ENCODE measurements at regions not wholly inside any gene's neighbourhood (a gene's known extent, or its start where the extent isn't known, plus 50 kb on each side); places are given as distances from the start of the nearest gene placed in this dataset.

DNA sequence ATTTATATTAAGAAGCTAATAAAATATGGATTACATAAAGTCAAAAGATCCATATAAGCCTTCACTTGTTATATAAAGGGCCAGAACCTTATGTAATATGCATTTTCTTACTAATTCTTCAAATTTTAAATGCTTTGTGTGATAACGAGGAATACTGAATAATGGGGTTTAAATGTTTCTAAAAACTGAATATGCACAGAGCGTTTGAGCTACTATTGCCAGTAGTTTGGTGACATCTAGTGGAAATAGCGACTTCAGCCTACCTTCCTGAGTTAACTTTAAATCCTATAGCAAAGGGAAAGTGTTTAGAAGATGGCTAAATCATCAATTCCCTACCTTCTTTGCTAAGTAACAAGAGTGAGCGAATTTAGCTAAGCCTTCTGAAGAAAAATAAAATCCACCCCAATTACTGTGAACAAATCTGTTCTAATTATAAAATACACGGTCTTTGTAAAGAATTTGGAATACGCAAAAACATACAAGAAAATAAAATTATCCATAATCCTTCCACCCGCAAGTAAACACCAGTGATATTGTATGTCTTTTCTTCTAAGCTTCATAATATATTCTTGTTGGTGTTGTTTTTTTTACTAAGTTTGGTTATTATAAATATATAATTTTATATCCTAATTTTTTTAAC, 115.5 kb upstream of the G2E3 start:
- Histone ChIP-seq H3K79me2 (ENCODE audit: control insufficient read depth, insufficient read depth, low read length) (no peaks in the 10 kb centered on the region), H3K36me3 (ENCODE audit: control insufficient read depth in 2 of 2, insufficient read depth in 2 of 2, low read length in 1 of 2) (no peaks in the 10 kb centered on the region), H2AFZ (ENCODE audit: control insufficient read depth, low read depth, low read length) (no peak overlapping the region), H3K27ac (ENCODE audit: control insufficient read depth, insufficient read depth) (no peak overlapping the region), H3K4me2 (ENCODE audit: control insufficient read depth, insufficient read depth) (no peak overlapping the region), H3K27me3 (replicated peaks in 1 of 2; ENCODE audit: control insufficient read depth in 2 of 2, insufficient read depth in 2 of 2, low read length in 1 of 2) (no peaks in the 10 kb centered on the region), H3K4me1 (ENCODE audit: control insufficient read depth, insufficient read depth, low read length) (no peaks in the 10 kb centered on the region), H3K9ac (ENCODE audit: control insufficient read depth, insufficient read depth, low read length) (no peak overlapping the region), H3K9me3 (replicated peaks; ENCODE audit: control insufficient read depth, insufficient read depth, low read length) (no peaks in the 10 kb centered on the region), H4K20me1 (ENCODE audit: control insufficient read depth, insufficient read depth) (no peaks in the 10 kb centered on the region), H3K4me3 (no peak overlapping the region)
- SMC1A ChIA-PET (ENCODE audit: uncharacterized antibody, unreplicated experiment) = interaction anchor here (0.6 to 2.0 kb wide), 19 partner anchors 8 to 1690 kb away, joined by 3 to 27 read pairs (median 3); no protein-coding TSS in a partner anchor
- intact Hi-C loops (cut with micrococcal nuclease; ENCODE audit: unreplicated experiment) (loop anchor here (1.0 to 10.0 kb wide), 5 partner anchors 69 to 1689 kb away; no protein-coding TSS in a partner anchor), in situ Hi-C loops (cut with MboI) (loop anchor here (10.0 to 25.0 kb wide), 2 partner anchors 889 to 1681 kb away; partner anchors contain the start of gene FOXG1)
- FAIRE-seq = peak; percentile 82
- peak; percentile 52; the same call in 1 of the 2 replicates for TF ChIP-seq SMC3 (IDR thresholded peaks at IDR 0.05; ENCODE audit: borderline replicate concordance, low read length)
- peak; percentile 80 for TF ChIP-seq RAD21 (IDR thresholded peaks at IDR 0.05; ENCODE audit: insufficient read depth, low read depth, low read length)
- TF ChIP-seq, protein P1, sequence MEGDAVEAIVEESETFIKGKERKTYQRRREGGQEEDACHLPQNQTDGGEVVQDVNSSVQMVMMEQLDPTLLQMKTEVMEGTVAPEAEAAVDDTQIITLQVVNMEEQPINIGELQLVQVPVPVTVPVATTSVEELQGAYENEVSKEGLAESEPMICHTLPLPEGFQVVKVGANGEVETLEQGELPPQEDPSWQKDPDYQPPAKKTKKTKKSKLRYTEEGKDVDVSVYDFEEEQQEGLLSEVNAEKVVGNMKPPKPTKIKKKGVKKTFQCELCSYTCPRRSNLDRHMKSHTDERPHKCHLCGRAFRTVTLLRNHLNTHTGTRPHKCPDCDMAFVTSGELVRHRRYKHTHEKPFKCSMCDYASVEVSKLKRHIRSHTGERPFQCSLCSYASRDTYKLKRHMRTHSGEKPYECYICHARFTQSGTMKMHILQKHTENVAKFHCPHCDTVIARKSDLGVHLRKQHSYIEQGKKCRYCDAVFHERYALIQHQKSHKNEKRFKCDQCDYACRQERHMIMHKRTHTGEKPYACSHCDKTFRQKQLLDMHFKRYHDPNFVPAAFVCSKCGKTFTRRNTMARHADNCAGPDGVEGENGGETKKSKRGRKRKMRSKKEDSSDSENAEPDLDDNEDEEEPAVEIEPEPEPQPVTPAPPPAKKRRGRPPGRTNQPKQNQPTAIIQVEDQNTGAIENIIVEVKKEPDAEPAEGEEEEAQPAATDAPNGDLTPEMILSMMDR (IDR thresholded peaks at IDR 0.05 in 2 of 3, conservative IDR thresholded peaks at IDR 0.05 in 1 of 3; ENCODE audit: control insufficient read depth in 2 of 3, extremely low read depth in 1 of 3, insufficient read depth in 1 of 3, low read depth in 3 of 3, low read length in 3 of 3) = peak; percentile 32 to 71 (median 45); a peak in 5 of 6 replicates
- TF ChIP-seq IKZF2 (IDR thresholded peaks at IDR 0.05) = no peak
- POLR2A ChIA-PET = no interaction called here
- BruUV-seq (replicated peaks) = no TSS peak
- DNase-seq (ENCODE audit: low read depth, low spot score) = no peak
- 26% methylated on average over 7 of the region's 7 CpGs for WGBS (ENCODE audit: insufficient coverage, insufficient replicate concordance, low lambda C conversion rate, missing lambda C conversion rate)
- CTCF ChIA-PET = interaction anchor here (0.6 to 3.0 kb wide), 23 partner anchors 9 to 1691 kb away, joined by 3 to 32 read pairs (median 4); no protein-coding TSS in a partner anchor
- ATAC-seq = peak; percentile 57; the same call in 1 of the 3 replicates
- RAD21 ChIA-PET (ENCODE audit: unreplicated experiment) = interaction anchor here (0.7 to 2.0 kb wide), 12 partner anchors 11 to 894 kb away, joined by 3 to 11 read pairs (median 4); no protein-coding TSS in a partner anchor

All from GM12878 (cell line).